ENCODE measurements at regions not wholly inside any gene's neighbourhood (a gene's known extent, or its start where the extent isn't known, plus 50 kb on each side); places are given as distances from the start of the nearest gene placed in this dataset.

- intact Hi-C loops (cut with DNase I), result no loop called here
- DNase-seq, result no peak
These were observed 237.7 kb upstream of the GOLIM4 start for GRCh38 chr3:168333410-168333935.

- intact Hi-C loops (cut with DNase I), result no loop called here
- DNase-seq, result peak in 1 of 42 donors; percentile 18
These were observed 236.0 kb upstream of the GOLIM4 start for GRCh38 chr3:168331756-168332155.

GRCh38 chr3:168330983-168331382 lies 235.3 kb upstream of the GOLIM4 start:
- no peak for DNase-seq
- intact Hi-C loops (cut with DNase I), result no loop called here

- intact Hi-C loops (cut with DNase I), result no loop called here
- no peak for DNase-seq
These were observed 232.1 kb upstream of the GOLIM4 start for GRCh38 chr3:168327856-168328255.

GRCh38 chr3:168325684-168326083 lies 230.0 kb upstream of the GOLIM4 start:
- DNase-seq, result no peak
- intact Hi-C loops (cut with DNase I), result no loop called here

GRCh38 chr3:168322941-168323340 lies 227.2 kb upstream of the GOLIM4 start:
- DNase-seq, result no peak
- intact Hi-C loops (cut with DNase I), result no loop called here

GRCh38 chr3:168314166-168314565 lies 218.4 kb upstream of the GOLIM4 start:
- intact Hi-C loops (cut with DNase I), result no loop called here
- DNase-seq, result no peak

- no peak for DNase-seq
- intact Hi-C loops (cut with DNase I), result no loop called here
These were observed 217.3 kb upstream of the GOLIM4 start for GRCh38 chr3:168312984-168313383.

GRCh38 chr3:168307893-168308292 lies 212.2 kb upstream of the GOLIM4 start:
- intact Hi-C loops (cut with DNase I), result no loop called here
- no peak for DNase-seq

GRCh38 chr3:168295027-168295426 lies 199.3 kb upstream of the GOLIM4 start:
- no peak for DNase-seq

GRCh38 chr3:168292296-168292695 lies 196.6 kb upstream of the GOLIM4 start:
- intact Hi-C loops (cut with DNase I), result no loop called here

More at GRCh38 chr3:168295027-168295426, 199.3 kb upstream of the GOLIM4 start:
- intact Hi-C loops (cut with DNase I), result no loop called here

GRCh38 chr3:168289471-168290008 lies 193.8 kb upstream of the GOLIM4 start:
- DNase-seq, result no peak
- intact Hi-C loops (cut with DNase I), result no loop called here

More at GRCh38 chr3:168292296-168292695, 196.6 kb upstream of the GOLIM4 start:
- no peak for DNase-seq

GRCh38 chr3:168288511-168289401 lies 193.0 kb upstream of the GOLIM4 start:
- intact Hi-C loops (cut with DNase I), result no loop called here
- no peak for DNase-seq

- intact Hi-C loops (cut with DNase I), result no loop called here
- DNase-seq, result no peak
These were observed 189.8 kb upstream of the GOLIM4 start for GRCh38 chr3:168285506-168285905.

GRCh38 chr3:168284728-168285127 lies 189.0 kb upstream of the GOLIM4 start:
- DNase-seq, result no peak
- intact Hi-C loops (cut with DNase I), result no loop called here

- intact Hi-C loops (cut with DNase I), result no loop called here
These were observed 179.9 kb upstream of the GOLIM4 start for GRCh38 chr3:168275662-168276061.

GRCh38 chr3:168273917-168274316 lies 178.2 kb upstream of the GOLIM4 start:
- intact Hi-C loops (cut with DNase I), result no loop called here
- no peak for DNase-seq

More at GRCh38 chr3:168275662-168276061, 179.9 kb upstream of the GOLIM4 start:
- DNase-seq, result no peak

GRCh38 chr3:168273036-168273435 lies 177.3 kb upstream of the GOLIM4 start:
- intact Hi-C loops (cut with DNase I), result no loop called here
- DNase-seq, result no peak

- intact Hi-C loops (cut with DNase I), result no loop called here
These were observed 176.7 kb upstream of the GOLIM4 start for GRCh38 chr3:168272343-168272985.

GRCh38 chr3:168271932-168272331 lies 176.2 kb upstream of the GOLIM4 start:
- DNase-seq, result no peak
- intact Hi-C loops (cut with DNase I), result no loop called here

More at GRCh38 chr3:168272343-168272985, 176.7 kb upstream of the GOLIM4 start:
- peak in 4 of 42 donors; percentile 20 to 55 (median 33) for DNase-seq

Measured in head of caudate nucleus (tissue), 42 donors.